ENCODE measurements at regions not wholly inside any gene's neighbourhood (a gene's known extent, or its start where the extent isn't known, plus 50 kb on each side); places are given as distances from the start of the nearest gene placed in this dataset.

GRCh38 chr5:87853541-87853940, 415.1 kb downstream of the TMEM161B start:
- FAIRE-seq: no peak
- BruUV-seq (replicated peaks): no TSS peak
- no peak for ATAC-seq
- ChIA-PET CTCF (ENCODE audit: low intra/inter-chr PET ratio) (no interaction called here), POLR2A (no interaction called here)
- no peaks in the 10 kb centered on the region for H4K20me1 ChIP-seq (replicated peaks; ENCODE audit: control insufficient read depth, insufficient read depth, low read length)
- no peak overlapping the region for H2AFZ ChIP-seq (ENCODE audit: low read depth, low read length)
- no peak overlapping the region for H3K4me3 ChIP-seq
- no peak overlapping the region for H3K4me2 ChIP-seq (ENCODE audit: insufficient read depth, low read length)
- H3K9me1 ChIP-seq (ENCODE audit: control insufficient read depth, insufficient read depth, low read length): no peaks in the 10 kb centered on the region
- no peaks in the 10 kb centered on the region for H3K9me3 ChIP-seq (replicated peaks; ENCODE audit: control insufficient read depth, insufficient read depth, low read depth, low read length)
- no peaks in the 10 kb centered on the region for H3K36me3 ChIP-seq (ENCODE audit: control insufficient read depth, insufficient read depth, low read length)
- no peaks in the 10 kb centered on the region for H3K27me3 ChIP-seq (ENCODE audit: control insufficient read depth in 2 of 2, insufficient read depth in 2 of 2, low read length in 2 of 2)
- no peak overlapping the region for H3K9ac ChIP-seq (ENCODE audit: insufficient read depth in 1 of 2, low read depth in 2 of 2, low read length in 2 of 2)
- TF ChIP-seq TFAM (CRISPR knock-in tag; conservative IDR thresholded peaks at IDR 0.05): no peak
- no peak for TF ChIP-seq HCFC1 (IDR thresholded peaks at IDR 0.05; ENCODE audit: low read depth, low read length)
- no peak for TF ChIP-seq CBX5 (IDR thresholded peaks at IDR 0.05; ENCODE audit: borderline replicate concordance, low read depth)
- TF ChIP-seq MAZ (CRISPR knock-in tag; conservative IDR thresholded peaks at IDR 0.05 in 1 of 2, IDR thresholded peaks at IDR 0.05 in 1 of 2): no peak
- TF ChIP-seq U2AF1 (optimal IDR thresholded peaks at IDR 0.05; ENCODE audit: low read depth, low read length): no peak
- TF ChIP-seq TEAD1 (CRISPR knock-in tag; IDR thresholded peaks at IDR 0.05): no peak
- TF ChIP-seq CBX1 (IDR thresholded peaks at IDR 0.05; ENCODE audit: low read depth): no peak
- H3K27ac ChIP-seq (ENCODE audit: extremely low read depth, low read depth, low read length): no peak overlapping the region
- intact Hi-C loops (cut with micrococcal nuclease): no loop called here
- DNase-seq (ENCODE audit: extremely low read depth in 1 of 4, low spot score in 3 of 4): no peak
- in situ Hi-C loops (cut with MboI): no loop called here
- no peaks in the 10 kb centered on the region for H3K79me2 ChIP-seq (ENCODE audit: control insufficient read depth, insufficient read depth, low read length)
- no peaks in the 10 kb centered on the region for H3K4me1 ChIP-seq (replicated peaks in 1 of 2; ENCODE audit: control insufficient read depth in 2 of 2, insufficient read depth in 2 of 2, low read length in 2 of 2)
- WGBS (ENCODE audit: insufficient coverage, low coverage, missing lambda C conversion rate): 0% methylated on average over 2 of the region's 2 CpGs

- POLR2A ChIA-PET: no interaction called here
- CTCF ChIA-PET (ENCODE audit: low intra/inter-chr PET ratio): no interaction called here
- no peak overlapping the region for H2AFZ ChIP-seq (ENCODE audit: low read depth, low read length)
- H3K27me3 ChIP-seq (ENCODE audit: control insufficient read depth in 2 of 2, insufficient read depth in 2 of 2, low read length in 2 of 2): no peaks in the 10 kb centered on the region
- in situ Hi-C loops (cut with MboI) (no loop called here), intact Hi-C loops (cut with micrococcal nuclease) (no loop called here)
- no peak overlapping the region for H3K4me2 ChIP-seq (ENCODE audit: insufficient read depth, low read length)
- no peak overlapping the region for H3K9ac ChIP-seq (ENCODE audit: insufficient read depth in 1 of 2, low read depth in 2 of 2, low read length in 2 of 2)
- H3K36me3 ChIP-seq (ENCODE audit: control insufficient read depth, insufficient read depth, low read length): no peaks in the 10 kb centered on the region
- no peaks in the 10 kb centered on the region for H4K20me1 ChIP-seq (replicated peaks; ENCODE audit: control insufficient read depth, insufficient read depth, low read length)
- H3K4me3 ChIP-seq: no peak overlapping the region
- no peaks in the 10 kb centered on the region for H3K79me2 ChIP-seq (ENCODE audit: control insufficient read depth, insufficient read depth, low read length)
- no peaks in the 10 kb centered on the region for H3K4me1 ChIP-seq (replicated peaks in 1 of 2; ENCODE audit: control insufficient read depth in 2 of 2, insufficient read depth in 2 of 2, low read length in 2 of 2)
- no peak overlapping the region for H3K27ac ChIP-seq (ENCODE audit: extremely low read depth, low read depth, low read length)
- no peaks in the 10 kb centered on the region for H3K9me3 ChIP-seq (replicated peaks; ENCODE audit: control insufficient read depth, insufficient read depth, low read depth, low read length)
- no peaks in the 10 kb centered on the region for H3K9me1 ChIP-seq (ENCODE audit: control insufficient read depth, insufficient read depth, low read length)
- no TSS peak for BruUV-seq (replicated peaks)
- FAIRE-seq (no peak), DNase-seq (ENCODE audit: extremely low read depth in 1 of 4, low spot score in 3 of 4) (no peak), ATAC-seq (no peak)
- no peak for TF ChIP-seq HDAC2 (IDR thresholded peaks at IDR 0.05)
- no peak for TF ChIP-seq BMI1 (IDR thresholded peaks at IDR 0.05; ENCODE audit: low read length)
- no peak for TF ChIP-seq ZNF143 (CRISPR knock-in tag; IDR thresholded peaks at IDR 0.05)
- TF ChIP-seq FOXM1 (IDR thresholded peaks at IDR 0.05; ENCODE audit: low read depth): no peak
- no peak for TF ChIP-seq FOXM1 (CRISPR knock-in tag; IDR thresholded peaks at IDR 0.05; ENCODE audit: low read depth)
- TF ChIP-seq DMBX1 (CRISPR knock-in tag; IDR thresholded peaks at IDR 0.05; ENCODE audit: borderline replicate concordance): no peak
- no peak for TF ChIP-seq EHMT2 (IDR thresholded peaks at IDR 0.05)
- no peak for TF ChIP-seq HMGXB4 (CRISPR knock-in tag; IDR thresholded peaks at IDR 0.05)
- TF ChIP-seq MYBL2 (IDR thresholded peaks at IDR 0.05; ENCODE audit: low read depth): no peak
- no peak for TF ChIP-seq MYBL2 (CRISPR knock-in tag; IDR thresholded peaks at IDR 0.05; ENCODE audit: borderline replicate concordance)
Measured at GRCh38 chr5:87851603-87852002, 417.0 kb downstream of the TMEM161B start.

All from K562 (cell line).